HG02798 (cell line): ENCODE measurements at regions not wholly inside any gene's neighbourhood (a gene's known extent, or its start where the extent isn't known, plus 50 kb on each side); places are given as distances from the start of the nearest gene placed in this dataset.
"Not testable (repeated sequence)": the region's sequence is repeated elsewhere in the genome, so short reads cannot be mapped to it uniquely, and the experiment has no call there.

ENCODE experiments used
- ATAC-seq: cut with Tn5 transposase; IDR thresholded peaks from one replicate; pipeline ENCODE4 v1.9.1; 2021; ENCODE audit warnings: mild to moderate bottlenecking; ENCODE audit not compliant: unreplicated experiment, poor library complexity

DNA sequence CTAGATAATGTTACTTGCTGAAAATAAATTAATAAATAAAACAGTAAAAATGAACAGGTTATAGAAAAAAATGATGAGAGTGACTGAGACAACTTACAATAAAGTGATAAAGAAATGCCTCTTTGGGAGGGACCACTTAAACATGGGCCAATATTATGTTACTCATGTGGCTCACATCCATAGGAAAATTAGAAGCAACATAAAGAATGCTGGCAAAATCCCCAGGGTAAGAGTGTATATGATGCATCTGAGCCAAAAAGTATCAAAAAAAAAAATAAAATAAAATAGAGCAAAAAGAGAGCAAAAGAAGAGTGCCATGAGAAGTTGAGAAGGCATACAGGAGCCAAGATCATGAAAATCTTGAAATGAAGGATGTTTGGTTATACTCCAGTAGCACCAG lies 818.0 kb downstream of the LTN1 start:
- ATAC-seq = no peak

DNA sequence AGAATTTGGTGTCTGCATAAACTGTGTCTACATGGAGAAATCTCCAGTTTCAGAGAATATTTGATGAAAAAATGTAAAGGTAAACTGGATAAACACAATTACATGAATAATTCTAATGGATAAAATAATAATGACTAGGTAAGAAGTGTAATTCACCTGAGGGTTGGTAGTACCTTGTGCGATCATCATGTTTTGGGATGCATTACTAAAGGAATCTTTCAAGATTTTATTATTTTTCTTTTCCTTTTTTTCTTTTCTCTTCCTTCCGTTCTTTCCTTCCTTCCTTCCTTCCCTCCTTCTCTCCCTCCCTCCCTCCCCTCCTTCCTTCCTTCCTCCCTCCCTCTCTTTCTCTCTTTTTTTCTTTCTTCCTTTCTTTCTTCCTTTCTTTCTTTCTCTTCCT lies 818.7 kb downstream of the LTN1 start:
- ATAC-seq = no peak

DNA sequence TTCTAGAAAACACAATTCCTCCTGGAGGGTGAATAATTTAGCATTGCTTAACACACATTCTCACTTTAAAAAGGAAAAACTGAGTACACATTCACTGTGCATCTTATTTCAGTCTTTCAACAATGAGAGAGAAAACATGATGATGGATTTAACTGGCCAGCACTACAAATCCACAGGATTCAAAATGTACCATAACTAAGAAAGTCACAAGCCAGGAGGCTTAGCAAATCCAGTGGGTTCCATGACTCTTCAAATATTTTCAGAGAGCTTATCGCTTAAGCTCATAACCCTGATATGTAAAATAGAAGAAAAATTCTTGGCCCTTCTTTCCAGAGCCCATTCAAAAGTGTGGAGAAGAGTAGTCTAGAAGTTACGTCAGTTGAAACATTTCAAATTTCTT lies 820.3 kb downstream of the LTN1 start:
- ATAC-seq = no peak

DNA sequence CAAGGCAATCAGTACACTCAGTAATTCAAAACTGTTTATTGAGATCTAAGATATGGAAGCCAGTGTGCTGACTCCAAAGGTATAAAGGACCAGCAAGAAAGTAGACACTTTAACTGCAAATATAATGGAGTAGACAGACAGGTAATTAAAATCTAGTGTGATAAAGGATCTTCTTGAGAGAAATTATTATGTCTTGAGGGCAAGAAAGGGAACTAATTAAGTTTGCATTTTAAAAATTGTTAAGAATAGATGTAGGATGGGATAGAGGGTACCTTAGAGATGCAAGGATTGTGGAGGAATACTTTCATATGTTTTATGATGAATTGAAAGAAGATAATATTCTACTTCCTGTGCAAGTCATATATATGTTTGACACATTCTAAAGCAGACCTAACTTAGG lies 825.3 kb downstream of the LTN1 start:
- no peak for ATAC-seq

DNA sequence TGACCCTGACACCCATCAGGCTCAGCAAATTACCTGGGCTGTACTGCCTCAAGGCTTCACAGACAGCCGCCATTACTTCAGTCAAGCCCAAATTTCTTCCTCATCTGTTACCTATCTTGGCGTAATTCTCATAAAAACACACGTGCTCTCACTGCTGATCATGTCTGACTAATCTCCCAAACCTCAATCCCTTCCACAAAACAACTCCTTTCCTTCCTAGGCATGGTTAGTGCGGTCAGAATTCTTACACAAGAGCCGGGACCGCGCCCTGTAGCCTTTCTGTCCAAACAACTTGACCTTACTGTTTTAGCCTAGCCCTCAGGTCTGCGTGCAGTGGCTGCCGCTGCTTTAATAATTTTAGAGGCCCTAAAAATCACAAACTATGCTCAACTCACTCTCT lies 828.2 kb downstream of the LTN1 start:
- not testable (repeated sequence) for ATAC-seq

DNA sequence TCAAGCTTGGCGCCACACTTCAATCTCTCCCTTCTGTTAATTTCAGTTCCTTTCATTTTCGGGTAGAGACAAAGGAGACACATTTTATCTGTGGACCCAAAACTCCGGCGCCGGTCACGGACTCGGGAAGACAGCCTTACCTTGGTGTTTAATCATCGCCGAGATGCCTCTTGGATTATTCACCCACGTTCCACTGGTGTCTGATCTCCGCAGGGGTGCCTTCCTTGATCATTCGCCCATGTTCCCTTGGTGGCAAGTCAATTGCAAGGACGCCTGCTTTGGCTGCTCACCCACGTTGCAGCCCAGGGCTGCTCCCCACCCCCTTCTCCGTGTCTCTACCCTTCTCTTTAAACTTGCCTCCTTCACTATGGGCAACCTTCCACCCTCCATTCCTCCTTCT lies 830.6 kb downstream of the LTN1 start:
- ATAC-seq = not testable (repeated sequence)

DNA sequence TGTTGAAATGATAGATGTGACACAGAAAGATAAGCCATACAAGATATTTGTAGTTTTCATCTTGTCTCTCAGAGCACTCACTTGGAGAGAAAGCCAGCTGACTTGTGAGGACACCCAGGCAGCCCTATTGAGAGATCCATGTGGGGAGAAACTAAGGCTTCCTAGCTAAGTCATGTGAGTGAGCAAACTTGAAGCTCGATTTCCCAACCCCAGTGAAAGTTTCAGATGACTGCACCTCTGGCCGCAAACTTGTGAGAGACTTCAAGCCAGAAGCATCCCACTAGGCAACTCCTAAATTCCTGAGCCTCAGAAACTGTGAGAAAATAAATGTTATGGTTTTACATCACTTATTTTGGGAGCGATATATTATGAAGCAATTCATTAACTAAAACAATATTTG lies 832.3 kb downstream of the LTN1 start:
- no peak for ATAC-seq

DNA sequence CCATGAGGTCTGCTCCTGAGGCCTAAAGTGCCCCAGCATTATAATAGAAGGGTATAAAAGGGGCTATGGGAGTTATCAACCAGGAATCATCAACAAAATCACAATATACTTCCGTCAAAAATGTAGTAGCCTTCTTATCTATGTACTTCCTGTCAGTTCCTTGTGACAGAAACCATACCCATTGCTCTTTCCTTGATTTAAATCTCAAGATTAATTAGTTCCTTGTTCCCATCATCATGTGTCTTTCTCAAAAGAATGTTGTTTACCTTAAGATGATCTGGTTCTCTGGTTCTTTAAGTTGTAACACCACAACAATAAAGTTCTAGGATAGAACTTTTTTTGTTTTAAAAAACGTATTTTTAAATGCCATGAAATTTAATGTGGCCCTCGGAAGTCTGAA lies 833.3 kb downstream of the LTN1 start:
- no peak for ATAC-seq

DNA sequence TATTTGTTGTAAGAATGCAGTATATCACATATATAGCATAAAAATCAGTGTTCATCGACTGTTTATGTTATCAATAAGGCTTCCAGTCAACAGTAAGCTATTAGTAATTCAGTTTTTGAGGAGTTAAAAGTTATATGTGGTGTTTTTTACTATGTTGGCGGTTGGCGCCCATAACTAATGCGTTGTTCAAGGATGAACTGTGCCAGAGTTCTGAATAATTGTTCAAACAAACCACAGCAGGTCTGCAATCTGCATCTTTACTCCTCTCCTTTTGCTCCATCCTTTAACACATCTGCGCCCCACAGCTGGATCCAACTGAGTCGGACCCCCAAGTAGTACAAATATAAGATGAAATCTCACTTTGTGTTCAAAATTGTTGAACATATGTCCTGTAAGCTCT lies 836.1 kb downstream of the LTN1 start:
- ATAC-seq = no peak

DNA sequence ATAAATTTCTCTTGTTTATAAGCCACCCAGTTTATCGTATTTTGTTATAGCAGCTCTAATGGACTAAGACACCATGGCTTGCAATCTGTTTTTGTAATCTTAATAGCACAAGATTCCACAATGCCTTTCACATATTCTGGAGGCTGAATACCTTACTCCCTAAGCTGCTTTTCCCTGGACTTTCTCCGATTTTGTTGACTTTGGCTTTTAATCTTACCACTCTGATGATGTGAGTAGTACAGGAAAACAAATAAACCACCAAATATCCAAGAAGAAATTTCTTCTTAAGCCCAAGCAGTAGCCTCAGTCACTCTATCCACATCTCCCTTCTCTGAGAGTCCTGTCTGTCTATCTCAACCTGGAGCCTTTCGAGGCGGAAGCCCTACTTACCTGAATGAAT lies 838.6 kb downstream of the LTN1 start:
- no peak for ATAC-seq

DNA sequence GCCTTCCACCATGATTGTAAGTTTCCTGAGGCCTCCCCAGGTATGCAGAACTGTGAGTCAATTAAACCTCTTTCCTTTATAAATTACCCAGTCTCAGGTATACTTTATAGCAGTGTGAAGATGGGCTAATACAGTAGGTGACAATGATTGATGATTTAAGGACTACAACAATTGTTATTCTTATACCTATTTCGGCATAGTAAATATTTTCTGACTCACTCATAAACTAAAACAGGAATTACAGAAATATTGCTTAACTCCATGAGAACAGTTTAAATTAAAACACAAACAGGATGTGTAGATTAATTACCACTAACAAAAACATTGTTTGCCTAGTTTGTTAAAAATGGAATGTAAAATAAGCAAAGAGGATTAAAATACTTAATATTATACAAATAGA lies 839.9 kb downstream of the LTN1 start:
- no peak for ATAC-seq

DNA sequence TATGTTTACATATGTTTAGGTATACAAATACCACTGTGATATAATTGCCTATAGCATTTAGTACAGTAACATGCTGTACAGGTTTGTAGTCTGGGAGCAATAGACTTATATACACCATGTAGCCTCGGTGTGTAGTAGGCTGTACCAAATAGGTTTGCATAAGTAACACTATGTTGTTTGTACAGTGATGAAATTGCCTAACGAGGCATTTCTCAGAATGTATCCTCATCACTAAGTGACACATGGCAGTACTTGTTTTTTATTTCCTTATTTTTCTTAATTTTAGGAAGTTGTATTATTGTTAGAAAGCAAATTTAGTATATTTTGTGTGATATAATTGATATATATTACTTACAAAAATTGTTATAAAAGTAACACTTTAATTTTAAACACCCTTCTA lies 840.9 kb downstream of the LTN1 start:
- ATAC-seq = no peak

DNA sequence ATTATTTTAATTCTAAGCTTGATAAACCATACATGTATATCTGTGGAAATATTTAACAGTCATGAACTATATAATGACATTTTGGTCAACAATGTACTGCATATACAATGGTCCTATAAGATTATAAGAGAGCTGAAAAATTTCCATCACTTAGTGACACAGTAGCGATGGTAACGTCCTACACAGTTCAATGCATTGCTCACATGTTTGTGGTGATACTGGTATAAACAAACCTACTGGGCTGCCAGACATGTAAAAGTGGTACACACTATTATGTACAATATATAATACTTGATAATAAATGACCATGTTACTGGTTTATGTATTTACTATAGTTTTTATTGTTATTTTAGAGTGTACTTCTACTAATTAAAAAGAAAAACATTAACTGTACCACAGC lies 841.9 kb downstream of the LTN1 start:
- no peak for ATAC-seq

DNA sequence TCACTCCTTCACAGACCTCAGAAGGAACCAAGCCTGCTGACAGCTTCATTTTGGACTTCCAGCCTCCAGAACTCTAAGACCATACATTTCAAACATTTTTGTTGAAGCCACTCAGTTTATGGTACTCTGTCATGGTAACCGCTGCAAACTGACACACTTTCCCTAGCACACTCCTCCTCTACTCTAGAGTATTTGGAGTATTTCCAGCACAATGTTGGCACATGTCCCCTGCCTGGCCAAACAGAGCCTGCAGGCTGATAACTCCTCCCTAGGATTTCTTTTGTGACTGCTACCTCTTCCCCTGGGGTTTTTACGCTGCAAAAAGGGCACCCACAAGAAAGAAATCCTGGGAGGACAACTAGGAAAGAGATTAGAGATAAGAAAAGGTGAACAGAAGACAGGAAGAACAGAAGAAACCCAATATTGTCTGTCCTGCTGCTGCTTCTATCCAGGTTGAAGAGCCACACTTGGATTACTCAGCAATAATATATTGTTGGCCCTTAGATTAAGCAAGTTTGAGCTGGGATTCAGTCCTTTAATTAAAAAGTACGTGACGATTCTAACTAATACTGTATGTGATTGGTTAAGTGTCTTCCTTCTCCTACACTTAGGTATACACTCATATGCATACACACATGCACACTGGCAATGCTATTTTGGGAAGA lies 844.1 kb downstream of the LTN1 start:
- no peak for ATAC-seq

DNA sequence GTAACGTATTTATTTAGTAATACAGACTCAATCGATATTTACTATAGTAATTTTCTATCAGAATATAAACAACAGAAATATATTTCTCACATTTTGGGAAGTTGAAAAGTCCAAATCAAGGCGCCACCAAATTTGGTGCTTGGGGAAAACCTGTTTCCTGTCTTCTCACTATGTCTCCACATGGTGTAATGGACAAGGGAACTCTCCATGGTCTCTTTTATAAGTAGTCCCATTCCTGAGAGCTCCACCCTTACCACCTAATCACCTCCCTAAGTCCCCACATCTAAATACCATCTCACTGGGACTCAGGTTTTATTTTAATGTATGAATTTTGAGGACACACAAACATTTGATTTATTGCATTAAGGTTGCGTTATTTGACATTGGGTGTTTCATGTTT lies 848.0 kb downstream of the LTN1 start:
- no peak for ATAC-seq

DNA sequence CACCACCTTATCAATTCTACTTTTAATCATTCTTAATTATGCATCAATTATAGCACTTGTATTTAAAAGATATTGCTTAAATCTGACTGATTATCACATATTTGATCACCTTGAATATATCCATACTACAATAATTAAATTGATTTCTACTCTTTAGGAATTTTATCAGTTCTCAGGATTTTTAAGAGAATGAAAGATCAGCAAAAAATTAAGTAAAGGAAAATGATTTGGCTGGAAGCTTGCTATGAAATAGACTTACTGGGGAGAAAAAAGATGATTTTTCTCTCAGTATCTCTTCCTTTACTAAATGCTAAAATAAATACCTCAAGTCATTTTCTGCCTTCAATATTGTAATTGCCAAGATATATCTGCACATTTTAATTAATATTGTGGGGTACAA lies 848.6 kb downstream of the LTN1 start:
- ATAC-seq = no peak

DNA sequence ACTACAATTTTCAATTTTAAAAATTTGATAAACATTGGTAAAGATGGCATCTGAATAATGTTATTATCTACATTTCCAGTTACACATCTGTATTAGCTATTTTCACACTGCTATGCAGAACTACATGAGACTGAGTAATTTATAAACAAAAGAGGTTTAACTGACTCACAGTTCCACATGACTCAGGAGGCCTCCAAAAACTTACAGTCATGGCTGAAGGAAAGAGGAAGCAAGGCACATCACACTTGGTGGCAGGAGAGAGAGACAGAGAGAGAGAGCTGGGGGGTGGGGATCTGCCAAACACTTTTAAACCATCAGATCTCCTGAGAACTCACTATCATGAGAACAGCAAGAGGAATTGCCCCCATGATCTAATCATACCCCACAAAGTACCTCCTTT lies 850.0 kb downstream of the LTN1 start:
- no peak for ATAC-seq

DNA sequence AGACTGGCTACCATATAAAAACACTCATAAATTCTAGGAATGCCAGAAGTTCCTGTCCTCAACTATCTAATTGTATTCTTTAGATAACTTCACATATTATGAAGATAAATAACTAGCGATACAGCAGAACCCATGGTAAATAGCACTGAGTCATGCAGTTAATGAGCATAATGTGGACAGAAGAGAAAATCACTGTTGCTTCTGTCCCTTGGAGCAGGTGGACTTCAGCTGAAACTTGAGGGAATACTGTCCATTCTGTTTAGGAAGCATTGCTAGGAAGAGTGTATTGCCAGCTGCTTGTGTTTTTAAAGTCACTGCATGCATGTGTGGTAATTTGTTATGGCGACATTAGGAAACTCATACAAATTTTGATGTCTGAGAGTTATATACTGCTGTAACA lies 854.4 kb downstream of the LTN1 start:
- no peak for ATAC-seq

DNA sequence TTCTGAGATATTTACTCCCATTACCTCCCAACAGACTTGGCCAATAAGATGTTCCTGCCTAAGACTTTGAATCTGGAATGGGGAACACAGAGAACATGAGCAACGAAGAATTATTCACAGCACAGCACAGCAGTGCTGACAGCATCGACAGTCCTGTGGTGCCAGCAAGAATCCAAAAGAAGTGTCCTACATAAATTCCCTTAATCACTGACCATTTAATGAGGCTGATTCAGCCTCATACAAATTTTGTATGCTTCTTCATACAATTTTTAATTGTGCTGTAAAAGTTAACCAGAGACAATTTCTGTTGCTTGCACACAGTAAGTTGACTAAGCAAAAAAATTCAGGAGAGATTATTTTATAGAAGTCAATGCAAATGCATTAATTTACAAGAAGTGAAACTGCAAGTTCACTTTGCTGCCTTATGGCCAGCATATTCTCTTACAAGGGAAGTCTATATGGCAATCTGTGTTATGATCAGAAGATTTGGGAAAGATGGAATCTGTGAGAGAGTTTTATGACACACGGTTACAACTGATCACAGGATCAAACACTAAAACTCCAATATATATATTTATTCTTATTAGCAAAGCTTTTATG lies 855.9 kb downstream of the LTN1 start:
- no peak for ATAC-seq

DNA sequence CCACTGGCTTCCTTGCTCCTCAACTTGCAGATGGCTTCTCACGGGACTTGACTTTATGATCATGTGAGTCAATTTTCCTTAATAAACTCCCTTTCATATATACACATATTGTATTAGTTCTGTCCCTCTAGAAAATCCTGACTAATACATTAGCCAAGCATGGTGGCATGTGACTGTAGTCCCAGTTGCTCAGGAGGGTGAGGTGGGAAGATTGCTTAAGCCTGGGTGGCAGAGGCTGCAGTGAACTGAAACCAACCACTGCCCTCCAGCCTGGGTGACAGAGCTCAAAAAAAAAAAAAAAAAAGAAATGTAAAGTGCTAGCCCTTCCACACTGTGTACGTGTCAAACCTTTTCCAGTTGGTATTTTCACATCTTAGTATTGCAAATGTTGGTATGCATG lies 857.0 kb downstream of the LTN1 start:
- no peak for ATAC-seq

DNA sequence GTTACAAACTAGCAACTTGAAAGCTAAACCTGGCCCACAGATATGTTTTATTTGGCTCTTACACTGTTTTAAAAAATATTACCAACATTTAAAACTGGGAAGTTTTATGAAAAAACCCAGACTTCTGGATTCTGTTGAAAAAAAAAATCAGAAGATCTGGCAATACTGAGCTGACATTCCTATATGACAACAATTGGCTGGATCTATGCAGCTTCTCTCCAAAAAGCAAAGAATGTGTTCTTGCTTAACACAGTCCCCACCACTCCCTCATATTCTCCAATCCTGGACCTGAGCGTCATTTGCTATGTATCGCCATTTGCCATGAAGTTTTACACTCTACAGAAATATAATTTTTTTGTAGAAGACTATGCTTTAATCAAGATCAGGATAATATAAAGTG lies 859.6 kb downstream of the LTN1 start:
- no peak for ATAC-seq

DNA sequence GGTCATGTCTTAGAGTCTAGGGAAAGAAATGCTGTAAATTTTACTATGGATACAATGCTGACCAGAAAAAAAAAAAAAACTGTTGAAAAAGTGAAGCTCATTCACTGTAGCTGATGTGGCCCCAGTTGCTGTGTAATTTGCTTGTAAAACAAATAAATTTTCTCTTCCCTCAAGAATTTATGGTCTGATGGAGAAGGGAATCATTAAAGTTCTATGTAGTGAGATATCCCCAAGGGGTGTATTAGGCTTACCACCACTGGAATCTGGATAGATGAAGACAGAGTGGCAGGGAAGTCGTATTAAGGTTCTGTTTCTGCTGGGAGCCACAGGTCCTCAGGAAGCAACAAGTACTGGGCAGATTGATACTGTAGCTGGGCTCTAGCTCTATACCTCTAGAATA lies 860.0 kb downstream of the LTN1 start:
- ATAC-seq = no peak
